Mesendoderm (in vitro differentiated cells): ENCODE measurements at regions not wholly inside any gene's neighbourhood (a gene's known extent, or its start where the extent isn't known, plus 50 kb on each side); places are given as distances from the start of the nearest gene placed in this dataset. TPM values are rescaled to one million over a fixed set of nuclear protein-coding genes. Genes with fewer than 3 reads are reported as not detected.

ENCODE experiments used
- small RNA-seq: library from polyadenylated mRNA; stranded (forward); fragments of <200 nt; extraction: miRNeasy Mini kit (QIAGEN cat#:217004); gene quantifications from one replicate; pipeline ENCODE3, GENCODE V24; 2013; ENCODE audit not compliant: insufficient read depth

Small RNA genes lying in the stretch of these regions (small RNA-seq; reads per million reads assigned to genes)
- gene AC244157.1 (not detected), gene AC245028.1 (not detected), gene AC245028.2 (not detected), gene AC245028.3 (not detected), gene IGLV3-13 (not detected), gene IGLV3-15 (not detected), gene IGLV3-17 (not detected), gene IGLVI-20 (not detected), gene IGLVVI-22-1 (not detected)
